ENCODE measurements at regions not wholly inside any gene's neighbourhood (a gene's known extent, or its start where the extent isn't known, plus 50 kb on each side); places are given as distances from the start of the nearest gene placed in this dataset.

GRCh38 chr5:27875148-27875547, 836.8 kb upstream of the CDH9 start:
- Histone ChIP-seq H4K8ac (ENCODE audit: low read depth, low read length) (no peak overlapping the region), H4K12ac (ENCODE audit: low read depth, low read length) (no peak overlapping the region), H3K4me3 (ENCODE audit: low read depth, low read length) (no peak overlapping the region), H2AK5ac (ENCODE audit: low read length) (no peak overlapping the region), H3K18ac (ENCODE audit: low read length) (no peak overlapping the region), H2BK5ac (ENCODE audit: low read depth, low read length, poor library complexity) (no peak overlapping the region), H3K9me3 (ENCODE audit: insufficient read depth, low read depth, low read length) (peaks cover 1% of the 10 kb centered on the region), H3K9ac (ENCODE audit: low read length) (no peak overlapping the region), H3K79me1 (ENCODE audit: low read length) (no peaks in the 10 kb centered on the region), H2BK12ac (ENCODE audit: low read length) (no peak overlapping the region), H3K23ac (ENCODE audit: low read length) (no peak overlapping the region), H3K79me2 (ENCODE audit: control insufficient read depth, insufficient read depth, low read length, poor library complexity) (no peaks in the 10 kb centered on the region), H2BK120ac (ENCODE audit: insufficient read depth, low read length, poor library complexity) (no peak overlapping the region), H3K4me2 (ENCODE audit: low read length) (no peak overlapping the region), H3K4me1 (ENCODE audit: control insufficient read depth in 1 of 2, insufficient read depth in 2 of 2, low read length in 2 of 2) (no peaks in the 10 kb centered on the region), H3K27me3 (ENCODE audit: insufficient read depth, low read length) (no peaks in the 10 kb centered on the region), H2AFZ (ENCODE audit: insufficient read depth, low read length, poor library complexity) (no peak overlapping the region), H4K91ac (ENCODE audit: low read depth, low read length) (no peak overlapping the region), H3K27ac (ENCODE audit: low read depth, low read length) (no peak overlapping the region), H3K4ac (ENCODE audit: low read depth, low read length) (no peak overlapping the region), H3K14ac (ENCODE audit: low read length) (no peak overlapping the region), H3K36me3 (ENCODE audit: control insufficient read depth in 1 of 2, insufficient read depth in 2 of 2, low read length in 2 of 2) (no peaks in the 10 kb centered on the region)
- no peak for DNase-seq

DNA sequence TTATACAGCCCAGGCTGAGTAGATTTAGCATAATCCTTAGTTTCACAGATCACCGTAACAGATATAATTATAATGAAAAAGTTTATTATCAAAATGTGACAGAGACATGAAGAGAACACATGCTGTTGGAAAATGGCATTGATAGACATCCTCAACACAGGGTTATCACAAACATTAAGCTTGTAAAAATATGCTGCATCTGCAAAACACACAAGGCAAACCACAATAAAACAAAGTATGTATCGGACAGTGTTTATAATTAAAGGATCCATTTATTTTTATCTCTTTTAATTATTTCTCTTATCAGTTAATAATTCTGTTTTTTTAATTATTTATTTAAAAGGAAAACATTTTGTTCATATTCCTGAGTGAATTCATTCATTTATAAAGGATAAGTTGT, 829.9 kb upstream of the CDH9 start:
- Histone ChIP-seq H3K9ac (ENCODE audit: low read length) (no peak overlapping the region), H3K27ac (ENCODE audit: low read depth, low read length) (no peak overlapping the region), H3K27me3 (ENCODE audit: insufficient read depth, low read length) (no peaks in the 10 kb centered on the region), H3K4me3 (ENCODE audit: low read depth, low read length) (no peak overlapping the region), H3K14ac (ENCODE audit: low read length) (no peak overlapping the region), H3K79me2 (ENCODE audit: control insufficient read depth, insufficient read depth, low read length, poor library complexity) (no peaks in the 10 kb centered on the region), H3K23ac (ENCODE audit: low read length) (no peak overlapping the region), H4K8ac (ENCODE audit: low read depth, low read length) (no peak overlapping the region), H4K12ac (ENCODE audit: low read depth, low read length) (no peak overlapping the region), H3K4me1 (ENCODE audit: control insufficient read depth in 1 of 2, insufficient read depth in 2 of 2, low read length in 2 of 2) (no peaks in the 10 kb centered on the region), H2BK5ac (ENCODE audit: low read depth, low read length, poor library complexity) (no peak overlapping the region), H3K4ac (ENCODE audit: low read depth, low read length) (no peak overlapping the region), H3K4me2 (ENCODE audit: low read length) (no peak overlapping the region), H4K91ac (ENCODE audit: low read depth, low read length) (no peak overlapping the region), H2AFZ (ENCODE audit: insufficient read depth, low read length, poor library complexity) (no peak overlapping the region), H3K18ac (ENCODE audit: low read length) (no peak overlapping the region), H3K36me3 (ENCODE audit: control insufficient read depth in 1 of 2, insufficient read depth in 2 of 2, low read length in 2 of 2) (no peaks in the 10 kb centered on the region), H3K79me1 (ENCODE audit: low read length) (no peaks in the 10 kb centered on the region), H2BK12ac (ENCODE audit: low read length) (no peak overlapping the region), H3K9me3 (ENCODE audit: insufficient read depth, low read depth, low read length) (peaks cover 1% of the 10 kb centered on the region), H2AK5ac (ENCODE audit: low read length) (no peak overlapping the region), H2BK120ac (ENCODE audit: insufficient read depth, low read length, poor library complexity) (no peak overlapping the region)
- WGBS (ENCODE audit: extremely low coverage, insufficient coverage, insufficient read length) = no CpG with 5 or more reads among the region's 2 CpGs
- DNase-seq = no peak

DNA sequence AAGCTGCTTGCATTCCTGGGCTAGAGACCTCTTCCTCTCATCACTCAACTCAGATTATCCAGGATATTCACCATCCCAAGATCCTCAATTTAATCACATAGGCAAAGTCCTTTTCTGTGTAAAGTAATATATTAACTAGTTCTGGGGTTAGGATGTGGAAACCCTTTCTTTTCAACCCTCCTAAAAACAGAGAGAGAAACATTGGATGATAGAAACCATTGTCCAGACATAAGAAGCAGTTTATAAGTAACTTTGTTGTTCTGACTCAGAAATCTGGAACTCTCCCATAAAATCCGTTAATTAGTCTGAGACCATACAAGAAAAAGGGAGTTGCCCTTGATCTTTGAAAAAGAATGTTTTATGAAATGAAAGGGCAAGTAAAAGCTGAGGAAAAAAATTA, 817.1 kb upstream of the CDH9 start:
- Histone ChIP-seq H3K4me2 (ENCODE audit: low read length) (no peak overlapping the region), H4K8ac (ENCODE audit: low read depth, low read length) (no peak overlapping the region), H3K9me3 (ENCODE audit: insufficient read depth, low read depth, low read length) (no peaks in the 10 kb centered on the region), H2BK5ac (ENCODE audit: low read depth, low read length, poor library complexity) (no peak overlapping the region), H3K79me2 (ENCODE audit: control insufficient read depth, insufficient read depth, low read length, poor library complexity) (no peaks in the 10 kb centered on the region), H3K18ac (ENCODE audit: low read length) (no peak overlapping the region), H2AFZ (ENCODE audit: insufficient read depth, low read length, poor library complexity) (no peak overlapping the region), H3K36me3 (ENCODE audit: control insufficient read depth in 1 of 2, insufficient read depth in 2 of 2, low read length in 2 of 2) (no peaks in the 10 kb centered on the region), H4K12ac (ENCODE audit: low read depth, low read length) (no peak overlapping the region), H3K4ac (ENCODE audit: low read depth, low read length) (no peak overlapping the region), H3K27me3 (ENCODE audit: insufficient read depth, low read length) (no peaks in the 10 kb centered on the region), H3K79me1 (ENCODE audit: low read length) (no peaks in the 10 kb centered on the region), H2BK12ac (ENCODE audit: low read length) (no peak overlapping the region), H3K4me3 (ENCODE audit: low read depth, low read length) (no peak overlapping the region), H4K91ac (ENCODE audit: low read depth, low read length) (no peak overlapping the region), H2AK5ac (ENCODE audit: low read length) (no peak overlapping the region), H3K9ac (ENCODE audit: low read length) (no peak overlapping the region), H3K4me1 (ENCODE audit: control insufficient read depth in 1 of 2, insufficient read depth in 2 of 2, low read length in 2 of 2) (no peaks in the 10 kb centered on the region), H3K14ac (ENCODE audit: low read length) (no peak overlapping the region), H3K27ac (ENCODE audit: low read depth, low read length) (no peak overlapping the region), H3K23ac (ENCODE audit: low read length) (no peak overlapping the region), H2BK120ac (ENCODE audit: insufficient read depth, low read length, poor library complexity) (no peak overlapping the region)
- DNase-seq = no peak
- WGBS (ENCODE audit: extremely low coverage, insufficient coverage, insufficient read length) = no CpG with 5 or more reads among the region's 1 CpG

- no peak overlapping the region for H3K9ac ChIP-seq (ENCODE audit: low read length)
- H3K4me3 ChIP-seq (ENCODE audit: low read depth, low read length) = no peak overlapping the region
- no peak overlapping the region for H4K8ac ChIP-seq (ENCODE audit: low read depth, low read length)
- no peak overlapping the region for H4K91ac ChIP-seq (ENCODE audit: low read depth, low read length)
- H3K4ac ChIP-seq (ENCODE audit: low read depth, low read length) = no peak overlapping the region
- H4K12ac ChIP-seq (ENCODE audit: low read depth, low read length) = no peak overlapping the region
- no peak overlapping the region for H3K23ac ChIP-seq (ENCODE audit: low read length)
- no peaks in the 10 kb centered on the region for H3K79me1 ChIP-seq (ENCODE audit: low read length)
- no peak overlapping the region for H3K4me2 ChIP-seq (ENCODE audit: low read length)
- no peak for DNase-seq
- no peaks in the 10 kb centered on the region for H3K9me3 ChIP-seq (ENCODE audit: insufficient read depth, low read depth, low read length)
- H2BK5ac ChIP-seq (ENCODE audit: low read depth, low read length, poor library complexity) = no peak overlapping the region
- H2AFZ ChIP-seq (ENCODE audit: insufficient read depth, low read length, poor library complexity) = no peak overlapping the region
- H3K79me2 ChIP-seq (ENCODE audit: control insufficient read depth, insufficient read depth, low read length, poor library complexity) = no peaks in the 10 kb centered on the region
- no CpG with 5 or more reads among the region's 3 CpGs for WGBS (ENCODE audit: extremely low coverage, insufficient coverage, insufficient read length)
- no peaks in the 10 kb centered on the region for H3K27me3 ChIP-seq (ENCODE audit: insufficient read depth, low read length)
- H2AK5ac ChIP-seq (ENCODE audit: low read length) = no peak overlapping the region
- H3K18ac ChIP-seq (ENCODE audit: low read length) = no peak overlapping the region
- no peak overlapping the region for H3K27ac ChIP-seq (ENCODE audit: low read depth, low read length)
- no peak overlapping the region for H2BK12ac ChIP-seq (ENCODE audit: low read length)
- H3K4me1 ChIP-seq (ENCODE audit: control insufficient read depth in 1 of 2, insufficient read depth in 2 of 2, low read length in 2 of 2) = no peaks in the 10 kb centered on the region
- H3K36me3 ChIP-seq (ENCODE audit: control insufficient read depth in 1 of 2, insufficient read depth in 2 of 2, low read length in 2 of 2) = no peaks in the 10 kb centered on the region
- no peak overlapping the region for H3K14ac ChIP-seq (ENCODE audit: low read length)
- no peak overlapping the region for H2BK120ac ChIP-seq (ENCODE audit: insufficient read depth, low read length, poor library complexity)
These were observed 816.0 kb upstream of the CDH9 start for GRCh38 chr5:27854243-27854852.
